A673 (cell line): ENCODE measurements at regions not wholly inside any gene's neighbourhood (a gene's known extent, or its start where the extent isn't known, plus 50 kb on each side); places are given as distances from the start of the nearest gene placed in this dataset.

ENCODE experiments used
- BruUV-seq: library from RNA; stranded (reverse); fragments of 400-500 nt; replicated peaks from 2 replicates; lab custom pipeline; 2021; lab: Mats Ljungman, UMichigan
- CTCF ChIA-PET: fragments of 300-600 bp; sonication (Branson Sonifier 250); formaldehyde crosslinking; loops from one replicate; lab custom pipeline; 2022; ENCODE audit warnings: antibody characterized with exemption; lab: Charles Lee
- POLR2A ChIA-PET: fragments of 300-600 bp; sonication (Branson Sonifier 250); formaldehyde crosslinking; loops from one replicate; lab custom pipeline; 2022; ENCODE audit warnings: antibody characterized with exemption; ENCODE audit not compliant: low non-redundant PET; lab: Charles Lee
- DNase-seq: peaks from one replicate; pipeline ENCODE4 v3.0.0-alpha.2; 2015; ENCODE audit warnings: low spot score
- H3K27ac ChIP-seq: fragments of 200-600 bp; sonication (generic); 2 replicates; pipeline ENCODE4 v1.5.1; 2016; ENCODE audit warnings: mixed run types, low read depth, mild to moderate bottlenecking, mixed read lengths, antibody characterized with exemption, low read length; ENCODE audit not compliant: poor library complexity, severe bottlenecking
- H3K27me3 ChIP-seq: fragments of 200-600 bp; sonication (generic); replicated peaks from 2 replicates; pipeline ENCODE4 v1.6.1; 2017; ENCODE audit warnings: mixed run types, low read depth, mild to moderate bottlenecking, mixed read lengths, antibody characterized with exemption, low read length; ENCODE audit not compliant: insufficient read depth, poor library complexity
- H3K36me3 ChIP-seq: fragments of 200-600 bp; sonication (generic); 2 replicates; pipeline ENCODE4 v1.6.1; 2016; ENCODE audit warnings: mixed run types, mild to moderate bottlenecking, mixed read lengths, antibody characterized with exemption, low read length; ENCODE audit not compliant: insufficient read depth, poor library complexity, severe bottlenecking
- H3K4me1 ChIP-seq: fragments of 200-600 bp; sonication (generic); 2 replicates; pipeline ENCODE4 v1.6.1; 2017; ENCODE audit warnings: mixed run types, mild to moderate bottlenecking, mixed read lengths, antibody characterized with exemption, low read length; ENCODE audit not compliant: insufficient read depth, poor library complexity, severe bottlenecking
- H3K4me3 ChIP-seq: fragments of 200-600 bp; sonication (generic); 2 replicates; pipeline ENCODE4 v1.5.1; 2016; ENCODE audit warnings: low read depth, mixed run types, mild to moderate bottlenecking, mixed read lengths, low read length; ENCODE audit not compliant: poor library complexity, severe bottlenecking
- H3K9me3 ChIP-seq: fragments of 200-600 bp; sonication (generic); 2 replicates; pipeline ENCODE4 v1.6.1; 2016; ENCODE audit warnings: mixed run types, low read depth, mild to moderate bottlenecking, mixed read lengths, antibody characterized with exemption, low read length; ENCODE audit not compliant: poor library complexity, severe bottlenecking
- EZH2 ChIP-seq: fragments of 200-600 bp; sonication (generic); IDR thresholded peaks from 2 replicates; pipeline ENCODE4 v1.6.1; 2017; ENCODE audit warnings: borderline replicate concordance, low read depth, mild to moderate bottlenecking, mixed read lengths, antibody characterized with exemption, low read length; ENCODE audit not compliant: poor library complexity, severe bottlenecking
- intact Hi-C: fragments of 100-400 bp; cut with micrococcal nuclease; formaldehyde crosslinking; loops from one replicate; pipeline ENCODE4 v1.10.0; 2022; ENCODE audit not compliant: unreplicated experiment
- TF ChIP-seq, protein P1 (sequence below): fragments of 300-800, 200-600 bp; sonication (generic); conservative IDR thresholded peaks from 2 replicates; pipeline ENCODE4 v1.5.1; 2017; ENCODE audit warnings: low read depth, mild to moderate bottlenecking, antibody characterized with exemption, low read length, moderate library complexity, mixed read lengths

GRCh38 chr1:8115769-8116167, 89.7 kb upstream of the ERRFI1 start:
- Histone ChIP-seq H3K4me3 (no peak overlapping the region), H3K27ac (no peak overlapping the region), H3K27me3 (no peaks in the 10 kb centered on the region), H3K4me1 (peaks cover 15% of the 10 kb centered on the region), H3K36me3 (no peaks in the 10 kb centered on the region), H3K9me3 (no peaks in the 10 kb centered on the region)
- no TSS peak for BruUV-seq
- intact Hi-C loops = no loop called here
- DNase-seq = no peak
- no peak for TF ChIP-seq EZH2
- TF ChIP-seq, protein P1, sequence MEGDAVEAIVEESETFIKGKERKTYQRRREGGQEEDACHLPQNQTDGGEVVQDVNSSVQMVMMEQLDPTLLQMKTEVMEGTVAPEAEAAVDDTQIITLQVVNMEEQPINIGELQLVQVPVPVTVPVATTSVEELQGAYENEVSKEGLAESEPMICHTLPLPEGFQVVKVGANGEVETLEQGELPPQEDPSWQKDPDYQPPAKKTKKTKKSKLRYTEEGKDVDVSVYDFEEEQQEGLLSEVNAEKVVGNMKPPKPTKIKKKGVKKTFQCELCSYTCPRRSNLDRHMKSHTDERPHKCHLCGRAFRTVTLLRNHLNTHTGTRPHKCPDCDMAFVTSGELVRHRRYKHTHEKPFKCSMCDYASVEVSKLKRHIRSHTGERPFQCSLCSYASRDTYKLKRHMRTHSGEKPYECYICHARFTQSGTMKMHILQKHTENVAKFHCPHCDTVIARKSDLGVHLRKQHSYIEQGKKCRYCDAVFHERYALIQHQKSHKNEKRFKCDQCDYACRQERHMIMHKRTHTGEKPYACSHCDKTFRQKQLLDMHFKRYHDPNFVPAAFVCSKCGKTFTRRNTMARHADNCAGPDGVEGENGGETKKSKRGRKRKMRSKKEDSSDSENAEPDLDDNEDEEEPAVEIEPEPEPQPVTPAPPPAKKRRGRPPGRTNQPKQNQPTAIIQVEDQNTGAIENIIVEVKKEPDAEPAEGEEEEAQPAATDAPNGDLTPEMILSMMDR = no peak
- ChIA-PET POLR2A (no interaction called here), CTCF (no interaction called here)

DNA sequence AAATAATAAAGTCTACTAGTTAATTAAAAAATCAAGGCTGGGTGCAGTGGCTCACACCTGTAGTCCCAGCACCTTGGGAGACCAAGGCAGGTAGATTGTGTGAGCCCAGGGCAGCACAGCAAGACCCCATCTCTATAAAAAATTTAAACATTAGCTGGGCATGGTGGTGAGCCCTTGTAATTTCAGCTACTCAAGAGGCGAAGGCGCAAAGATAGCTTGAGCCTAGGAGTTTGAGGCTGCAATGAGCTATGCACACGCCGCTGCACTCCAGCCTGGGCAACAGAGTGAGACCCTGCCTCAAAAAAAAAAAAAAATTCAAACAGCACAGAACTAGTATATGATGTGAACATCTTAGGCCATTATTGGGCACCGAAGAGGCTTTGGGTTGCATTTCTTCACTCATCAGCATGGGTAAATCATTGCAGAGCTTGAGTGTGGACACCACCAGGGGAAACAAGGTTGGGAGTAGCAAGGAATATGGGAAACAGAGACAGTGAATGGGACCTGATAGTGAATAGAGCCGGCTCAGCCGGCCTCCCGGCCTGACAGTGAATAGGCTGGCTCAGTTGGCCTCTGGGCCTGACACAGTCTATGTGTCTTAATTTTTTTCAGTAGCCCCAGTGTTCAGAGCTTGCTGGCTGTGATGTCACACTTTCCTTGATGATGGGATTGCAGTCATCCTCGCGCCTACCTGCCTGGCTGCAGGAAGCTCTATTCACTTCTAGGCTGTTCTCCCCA, 89.1 kb upstream of the ERRFI1 start:
- no TSS peak for BruUV-seq
- CTCF ChIA-PET = no interaction called here
- POLR2A ChIA-PET = no interaction called here
- H3K27me3 ChIP-seq = no peaks in the 10 kb centered on the region
- H3K4me1 ChIP-seq = peaks cover 15% of the 10 kb centered on the region
- no peaks in the 10 kb centered on the region for H3K9me3 ChIP-seq
- H3K27ac ChIP-seq = no peak overlapping the region
- TF ChIP-seq, protein P1 = no peak
- TF ChIP-seq EZH2 = no peak
- H3K36me3 ChIP-seq = no peaks in the 10 kb centered on the region
- no peak overlapping the region for H3K4me3 ChIP-seq
- intact Hi-C loops = no loop called here
- no peak for DNase-seq

DNA sequence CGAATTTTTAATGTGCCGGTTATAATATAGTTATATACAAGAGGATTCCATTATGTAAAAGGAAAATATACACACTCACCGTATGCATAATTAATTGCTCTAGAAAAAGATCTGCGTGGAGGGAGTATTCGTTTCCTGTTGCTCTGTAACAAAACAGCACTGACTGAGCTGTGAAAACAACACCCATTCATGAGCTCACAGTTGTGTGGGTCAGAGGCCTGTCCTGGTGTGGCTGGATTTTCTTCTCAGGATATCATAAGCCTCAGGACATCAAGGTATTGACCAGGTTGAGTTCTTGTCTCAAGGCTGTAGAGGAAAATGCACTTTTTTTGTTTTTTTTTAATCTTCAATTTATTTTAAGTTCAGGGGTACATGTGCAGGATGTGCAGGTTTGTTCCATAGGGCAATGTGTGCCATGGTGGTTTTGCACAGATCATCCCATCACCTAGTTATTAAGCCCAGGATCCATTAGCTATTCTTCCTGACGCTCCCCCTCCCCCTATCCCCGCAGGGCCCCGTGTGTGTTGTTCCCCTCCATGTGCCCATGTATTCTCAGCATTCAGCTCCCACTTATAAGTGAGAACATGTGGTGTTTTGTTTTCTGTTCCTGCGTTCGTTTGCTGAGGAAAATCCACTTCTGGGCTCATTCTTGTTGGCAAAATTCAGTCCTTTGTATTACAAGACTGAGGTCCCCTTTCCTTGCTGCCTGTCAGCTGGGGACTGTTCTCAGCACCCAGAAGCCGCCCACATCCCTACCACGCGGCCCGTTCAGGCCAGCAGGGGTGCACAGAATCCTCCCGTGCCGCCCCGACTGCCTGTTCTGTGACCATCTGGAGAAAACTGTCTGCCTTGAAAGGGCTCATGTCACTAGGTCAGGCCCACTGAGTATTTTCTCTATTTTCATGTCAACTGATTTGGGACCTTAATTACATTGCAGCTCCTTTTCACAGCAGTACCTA, 87.4 kb upstream of the ERRFI1 start:
- Histone ChIP-seq H3K4me3 (no peak overlapping the region), H3K9me3 (peaks cover 4% of the 10 kb centered on the region), H3K4me1 (peaks cover 15% of the 10 kb centered on the region), H3K27ac (no peak overlapping the region), H3K36me3 (no peaks in the 10 kb centered on the region), H3K27me3 (no peaks in the 10 kb centered on the region)
- intact Hi-C loops = no loop called here
- TF ChIP-seq EZH2 = no peak
- TF ChIP-seq, protein P1 = peak; percentile 22; the same call in 1 of the 2 replicates
- POLR2A ChIA-PET = interaction anchor here (0.6 kb wide), 1 partner anchor 59 kb away, joined by 4 read pairs; no protein-coding TSS in a partner anchor
- peak; percentile 42 for DNase-seq
- BruUV-seq = no TSS peak
- CTCF ChIA-PET = interaction anchor here (0.7 kb wide), 1 partner anchor 136 kb away, joined by 3 read pairs; no protein-coding TSS in a partner anchor
